NCI-H2196 treated with DMSO at 0.1 percent for 48 hours (cell line): ENCODE measurements at regions not wholly inside any gene's neighbourhood (a gene's known extent, or its start where the extent isn't known, plus 50 kb on each side); places are given as distances from the start of the nearest gene placed in this dataset.
"Not testable (repeated sequence)": the region's sequence is repeated elsewhere in the genome, so short reads cannot be mapped to it uniquely, and the experiment has no call there.

Experiments used
- DNase-seq: peaks from one replicate; lab custom pipeline; 2025; ENCODE audit not compliant: unreplicated experiment; lab: John Stamatoyannopoulos, UW

GRCh38 chr3:174442302-174442682 lies 416.8 kb upstream of the NAALADL2 start:
- DNase-seq, result no peak

GRCh38 chr3:174444391-174444790 lies 414.7 kb upstream of the NAALADL2 start:
- no peak for DNase-seq

- no peak for DNase-seq
Observed at GRCh38 chr3:174457758-174458157, 401.4 kb upstream of the NAALADL2 start.

- no peak for DNase-seq
Observed at GRCh38 chr3:174460831-174461230, 398.3 kb upstream of the NAALADL2 start.

GRCh38 chr3:174462916-174463315 lies 396.2 kb upstream of the NAALADL2 start:
- no peak for DNase-seq

- no peak for DNase-seq
Observed at GRCh38 chr3:174465177-174465576, 394.0 kb upstream of the NAALADL2 start.

GRCh38 chr3:174466471-174467054 lies 392.6 kb upstream of the NAALADL2 start:
- DNase-seq, result no peak

GRCh38 chr3:174477491-174477890 lies 381.6 kb upstream of the NAALADL2 start:
- DNase-seq, result no peak

GRCh38 chr3:174480767-174481166 lies 378.4 kb upstream of the NAALADL2 start:
- no peak for DNase-seq

GRCh38 chr3:174482541-174482940 lies 376.6 kb upstream of the NAALADL2 start:
- no peak for DNase-seq

- DNase-seq, result no peak
Observed at GRCh38 chr3:174483254-174483653, 375.9 kb upstream of the NAALADL2 start.

GRCh38 chr3:174483856-174484255 lies 375.3 kb upstream of the NAALADL2 start:
- DNase-seq, result not testable (repeated sequence)

- no peak for DNase-seq
Observed at GRCh38 chr3:174488527-174488926, 370.6 kb upstream of the NAALADL2 start.

- DNase-seq, result no peak
Observed at GRCh38 chr3:174495311-174495710, 363.8 kb upstream of the NAALADL2 start.

- DNase-seq, result no peak
Observed at GRCh38 chr3:174495928-174496327, 363.2 kb upstream of the NAALADL2 start.

GRCh38 chr3:174498638-174499037 lies 360.5 kb upstream of the NAALADL2 start:
- no peak for DNase-seq

- DNase-seq, result no peak
Observed at GRCh38 chr3:174505266-174505665, 353.9 kb upstream of the NAALADL2 start.

- no peak for DNase-seq
Observed at GRCh38 chr3:174524203-174524602, 334.9 kb upstream of the NAALADL2 start.

GRCh38 chr3:174529298-174529697 lies 329.8 kb upstream of the NAALADL2 start:
- no peak for DNase-seq

- DNase-seq, result no peak
Observed at GRCh38 chr3:174531262-174531982, 327.7 kb upstream of the NAALADL2 start.

- DNase-seq, result no peak
Observed at GRCh38 chr3:174532216-174532615, 326.9 kb upstream of the NAALADL2 start.

GRCh38 chr3:174532776-174533175 lies 326.4 kb upstream of the NAALADL2 start:
- no peak for DNase-seq

- DNase-seq, result no peak
Observed at GRCh38 chr3:174533286-174533685, 325.8 kb upstream of the NAALADL2 start.
